ENCODE measurements at regions not wholly inside any gene's neighbourhood (a gene's known extent, or its start where the extent isn't known, plus 50 kb on each side); places are given as distances from the start of the nearest gene placed in this dataset.

DNA sequence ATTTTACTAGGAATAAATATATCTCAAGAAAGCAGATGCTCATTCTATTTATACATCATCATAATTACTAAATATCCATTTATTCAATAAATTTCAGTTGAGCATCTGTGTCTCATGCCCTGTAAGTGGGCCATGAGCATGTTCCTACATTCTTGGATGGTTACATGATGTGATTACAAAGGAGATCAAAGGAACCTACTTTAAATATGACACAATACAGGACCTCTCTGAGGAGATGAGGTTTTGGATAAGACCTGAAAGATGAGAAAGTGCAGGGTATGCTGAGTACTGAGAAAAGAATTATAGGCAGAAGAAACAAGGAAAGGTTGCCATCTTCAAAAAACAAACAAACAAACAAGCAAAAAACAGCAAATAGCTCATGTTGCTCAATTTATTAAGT is 105.4 kb upstream of the CNTN1 start:
- no peaks in the 10 kb centered on the region for H3K27me3 ChIP-seq
- H3K4me3 ChIP-seq (ENCODE audit: low read depth in 1 of 2, low read length in 1 of 2) = no peak overlapping the region
- no peaks in the 10 kb centered on the region for H3K4me1 ChIP-seq (ENCODE audit: control insufficient read depth in 1 of 2, insufficient read depth in 1 of 2, low read depth in 1 of 2, low read length in 1 of 2)
- TF ChIP-seq, protein P1, sequence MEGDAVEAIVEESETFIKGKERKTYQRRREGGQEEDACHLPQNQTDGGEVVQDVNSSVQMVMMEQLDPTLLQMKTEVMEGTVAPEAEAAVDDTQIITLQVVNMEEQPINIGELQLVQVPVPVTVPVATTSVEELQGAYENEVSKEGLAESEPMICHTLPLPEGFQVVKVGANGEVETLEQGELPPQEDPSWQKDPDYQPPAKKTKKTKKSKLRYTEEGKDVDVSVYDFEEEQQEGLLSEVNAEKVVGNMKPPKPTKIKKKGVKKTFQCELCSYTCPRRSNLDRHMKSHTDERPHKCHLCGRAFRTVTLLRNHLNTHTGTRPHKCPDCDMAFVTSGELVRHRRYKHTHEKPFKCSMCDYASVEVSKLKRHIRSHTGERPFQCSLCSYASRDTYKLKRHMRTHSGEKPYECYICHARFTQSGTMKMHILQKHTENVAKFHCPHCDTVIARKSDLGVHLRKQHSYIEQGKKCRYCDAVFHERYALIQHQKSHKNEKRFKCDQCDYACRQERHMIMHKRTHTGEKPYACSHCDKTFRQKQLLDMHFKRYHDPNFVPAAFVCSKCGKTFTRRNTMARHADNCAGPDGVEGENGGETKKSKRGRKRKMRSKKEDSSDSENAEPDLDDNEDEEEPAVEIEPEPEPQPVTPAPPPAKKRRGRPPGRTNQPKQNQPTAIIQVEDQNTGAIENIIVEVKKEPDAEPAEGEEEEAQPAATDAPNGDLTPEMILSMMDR (IDR thresholded peaks at IDR 0.05) = no peak
- no peaks in the 10 kb centered on the region for H3K9me3 ChIP-seq
- no peak overlapping the region for H3K27ac ChIP-seq
- no peaks in the 10 kb centered on the region for H3K36me3 ChIP-seq

DNA sequence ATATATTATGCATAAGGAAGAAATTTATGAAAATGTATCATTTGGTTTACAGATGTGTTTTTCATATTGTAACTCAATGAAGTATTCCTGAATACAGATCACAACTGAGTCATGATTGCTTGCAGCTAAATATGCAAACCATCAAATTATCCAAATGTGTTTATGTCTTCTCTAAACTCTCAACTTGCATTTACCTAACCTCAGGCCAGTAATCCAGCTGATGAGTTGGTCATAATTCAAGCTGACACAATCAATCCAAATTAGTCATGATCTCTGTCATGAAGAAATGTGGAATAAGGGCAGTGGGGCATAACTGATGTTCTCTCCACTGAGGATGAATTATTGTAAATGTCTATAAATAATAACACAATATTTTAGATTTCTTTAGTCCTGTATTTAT is 104.8 kb upstream of the CNTN1 start:
- Histone ChIP-seq H3K27me3 (no peaks in the 10 kb centered on the region), H3K27ac (no peak overlapping the region), H3K9me3 (no peaks in the 10 kb centered on the region), H3K4me3 (ENCODE audit: low read depth in 1 of 2, low read length in 1 of 2) (no peak overlapping the region), H3K4me1 (ENCODE audit: control insufficient read depth in 1 of 2, insufficient read depth in 1 of 2, low read depth in 1 of 2, low read length in 1 of 2) (no peaks in the 10 kb centered on the region), H3K36me3 (no peaks in the 10 kb centered on the region)
- TF ChIP-seq, protein P1 (IDR thresholded peaks at IDR 0.05) = no peak

DNA sequence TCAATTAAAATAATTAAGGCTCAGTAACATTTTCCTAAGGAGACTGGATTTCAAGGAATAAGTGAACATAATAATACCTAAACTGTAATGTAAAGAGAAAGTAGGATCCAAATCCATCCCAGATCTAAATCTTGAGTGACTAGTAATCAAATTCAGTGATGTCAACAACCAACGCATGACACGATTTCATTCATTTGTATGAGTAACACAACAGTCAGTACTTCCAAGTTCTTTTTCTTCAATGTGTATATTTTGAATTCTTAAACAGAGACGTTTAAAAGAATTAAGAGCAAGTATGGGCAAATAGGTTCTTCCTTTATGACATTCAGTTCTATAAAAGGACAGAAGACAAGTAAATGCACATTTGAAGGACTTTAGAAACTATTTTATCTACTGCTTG is 104.3 kb upstream of the CNTN1 start:
- H3K36me3 ChIP-seq = no peaks in the 10 kb centered on the region
- no peaks in the 10 kb centered on the region for H3K4me1 ChIP-seq (ENCODE audit: control insufficient read depth in 1 of 2, insufficient read depth in 1 of 2, low read depth in 1 of 2, low read length in 1 of 2)
- H3K9me3 ChIP-seq = no peaks in the 10 kb centered on the region
- TF ChIP-seq, protein P1 (IDR thresholded peaks at IDR 0.05) = no peak
- no peaks in the 10 kb centered on the region for H3K27me3 ChIP-seq
- H3K27ac ChIP-seq = no peak overlapping the region
- H3K4me3 ChIP-seq (ENCODE audit: low read depth in 1 of 2, low read length in 1 of 2) = no peak overlapping the region

DNA sequence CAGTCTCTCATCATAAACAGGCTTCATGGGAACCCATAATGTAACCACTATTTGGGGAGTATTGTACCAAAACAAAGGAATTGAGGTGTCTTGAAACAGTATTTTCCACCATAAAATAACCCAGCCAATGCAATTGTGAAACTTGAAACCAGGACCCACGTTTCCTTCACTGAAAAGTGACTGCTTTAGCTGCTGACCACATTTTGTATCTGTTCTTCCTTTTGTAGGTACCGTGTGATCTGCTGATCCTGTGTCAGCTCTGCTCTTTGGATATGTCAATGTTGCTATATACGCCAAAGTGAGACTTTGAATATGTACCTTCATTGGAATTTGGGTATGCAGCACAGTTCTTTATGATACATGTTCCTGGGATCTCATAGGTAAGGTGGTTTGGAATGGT is 95.1 kb upstream of the CNTN1 start:
- TF ChIP-seq, protein P1 (IDR thresholded peaks at IDR 0.05) = no peak
- no peak overlapping the region for H3K4me3 ChIP-seq (ENCODE audit: low read depth in 1 of 2, low read length in 1 of 2)
- no peak overlapping the region for H3K27ac ChIP-seq
- no peaks in the 10 kb centered on the region for H3K9me3 ChIP-seq
- H3K27me3 ChIP-seq = no peaks in the 10 kb centered on the region
- H3K4me1 ChIP-seq (ENCODE audit: control insufficient read depth in 1 of 2, insufficient read depth in 1 of 2, low read depth in 1 of 2, low read length in 1 of 2) = no peaks in the 10 kb centered on the region
- H3K36me3 ChIP-seq = no peaks in the 10 kb centered on the region

DNA sequence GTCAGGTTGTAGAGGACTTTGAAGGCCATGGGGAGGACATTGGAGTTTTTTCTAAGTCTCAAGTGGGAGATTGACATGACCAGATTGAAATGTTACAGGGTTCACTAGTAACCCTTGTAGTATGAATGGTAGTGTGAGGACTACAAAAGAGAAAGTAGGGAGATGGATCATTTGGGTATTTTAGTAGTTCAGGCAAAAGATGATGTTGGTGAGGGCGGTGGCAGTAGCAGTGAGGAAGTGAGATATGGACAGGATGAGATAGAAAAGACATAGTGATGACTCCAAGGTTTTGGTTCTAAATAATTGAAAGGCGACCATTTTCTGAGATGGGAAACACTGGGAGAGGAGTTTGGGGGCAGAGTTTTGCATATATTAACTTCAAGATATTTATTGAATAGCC is 94.2 kb upstream of the CNTN1 start:
- Histone ChIP-seq H3K27ac (no peak overlapping the region), H3K4me1 (ENCODE audit: control insufficient read depth in 1 of 2, insufficient read depth in 1 of 2, low read depth in 1 of 2, low read length in 1 of 2) (no peaks in the 10 kb centered on the region), H3K9me3 (no peaks in the 10 kb centered on the region), H3K36me3 (no peaks in the 10 kb centered on the region), H3K27me3 (no peaks in the 10 kb centered on the region), H3K4me3 (ENCODE audit: low read depth in 1 of 2, low read length in 1 of 2) (no peak overlapping the region)
- TF ChIP-seq, protein P1 (IDR thresholded peaks at IDR 0.05) = no peak

DNA sequence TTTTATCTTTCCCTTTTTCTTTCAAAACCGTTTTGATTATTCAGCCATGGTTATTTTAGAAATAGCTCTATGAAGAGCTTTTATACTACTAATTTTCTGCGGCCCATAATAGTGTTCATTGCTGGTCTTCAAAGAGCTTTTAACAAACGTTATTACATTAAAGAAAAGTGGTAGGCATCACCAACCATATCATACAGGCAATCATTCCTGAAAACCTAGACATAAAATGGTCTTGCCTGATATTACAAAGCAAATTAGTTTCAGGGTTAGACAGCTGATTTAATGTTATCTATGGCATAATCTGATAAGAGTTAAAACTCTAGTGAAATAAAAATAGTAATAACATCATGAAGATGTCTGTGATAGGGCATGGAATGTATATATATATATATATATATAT is 89.7 kb upstream of the CNTN1 start:
- TF ChIP-seq, protein P1 (IDR thresholded peaks at IDR 0.05) = no peak
- no peaks in the 10 kb centered on the region for H3K9me3 ChIP-seq
- no peaks in the 10 kb centered on the region for H3K36me3 ChIP-seq
- H3K27me3 ChIP-seq = no peaks in the 10 kb centered on the region
- H3K4me1 ChIP-seq (ENCODE audit: control insufficient read depth in 1 of 2, insufficient read depth in 1 of 2, low read depth in 1 of 2, low read length in 1 of 2) = no peaks in the 10 kb centered on the region
- H3K4me3 ChIP-seq (ENCODE audit: low read depth in 1 of 2, low read length in 1 of 2) = no peak overlapping the region
- H3K27ac ChIP-seq = no peak overlapping the region
